DMS79 treated with DMSO at 0.1 percent for 48 hours (cell line): ENCODE measurements at regions not wholly inside any gene's neighbourhood (a gene's known extent, or its start where the extent isn't known, plus 50 kb on each side); places are given as distances from the start of the nearest gene placed in this dataset.
"Not testable (repeated sequence)": the region's sequence is repeated elsewhere in the genome, so short reads cannot be mapped to it uniquely, and the experiment has no call there.

Experiments used
- DNase-seq: peaks from one replicate; lab custom pipeline; 2025; lab: John Stamatoyannopoulos, UW

GRCh38 chr13:73167028-73167820, 108.4 kb downstream of the KLF5 start:
- DNase-seq, result no peak

GRCh38 chr13:73166204-73166603, 107.4 kb downstream of the KLF5 start:
- no peak for DNase-seq

GRCh38 chr13:73162912-73163911, 104.4 kb downstream of the KLF5 start:
- DNase-seq, result no peak

GRCh38 chr13:73160371-73161031, 101.7 kb downstream of the KLF5 start:
- not testable (repeated sequence) for DNase-seq

GRCh38 chr13:73158851-73159250, 100.0 kb downstream of the KLF5 start:
- no peak for DNase-seq

GRCh38 chr13:73157031-73157430, 98.2 kb downstream of the KLF5 start:
- no peak for DNase-seq

- DNase-seq, result no peak
These were observed 87.9 kb downstream of the KLF5 start for GRCh38 chr13:73146707-73147106.

- DNase-seq, result peak; percentile 35
These were observed 83.3 kb downstream of the KLF5 start for GRCh38 chr13:73142071-73142470.

- no peak for DNase-seq
These were observed 82.5 kb downstream of the KLF5 start for GRCh38 chr13:73141292-73141771.

- no peak for DNase-seq
These were observed 82.0 kb downstream of the KLF5 start for GRCh38 chr13:73140801-73141200.

GRCh38 chr13:73138638-73139491, 80.1 kb downstream of the KLF5 start:
- no peak for DNase-seq

GRCh38 chr13:73138276-73138637, 79.5 kb downstream of the KLF5 start:
- no peak for DNase-seq

- peak; percentile 66 for DNase-seq
These were observed 78.0 kb downstream of the KLF5 start for GRCh38 chr13:73136776-73137175.

- DNase-seq, result no peak
These were observed 74.7 kb downstream of the KLF5 start for GRCh38 chr13:73133531-73133930.

- no peak for DNase-seq
These were observed 72.4 kb downstream of the KLF5 start for GRCh38 chr13:73131247-73131646.

- no peak for DNase-seq
These were observed 70.2 kb downstream of the KLF5 start for GRCh38 chr13:73129023-73129422.
